SJSA1 (cell line): ENCODE measurements at regions not wholly inside any gene's neighbourhood (a gene's known extent, or its start where the extent isn't known, plus 50 kb on each side); places are given as distances from the start of the nearest gene placed in this dataset.

Experiments used
- DNase-seq, 2 experiments: peaks; one replicate each; pipeline ENCODE4 v3.0.0-alpha.2; 2015 to 2020; ENCODE audit warnings: low spot score in 2 of 2, low read depth in 1 of 2
- H3K27ac ChIP-seq: fragments of 250-450 bp; sonication (Bioruptor Pico); 2 replicates; pipeline ENCODE4 v1.5.1; 2020; ENCODE audit warnings: mild to moderate bottlenecking, moderate library complexity
- H3K27me3 ChIP-seq: fragments of 250-450 bp; sonication (Bioruptor Pico); replicated peaks from 2 replicates; pipeline ENCODE4 v1.5.1; 2020; ENCODE audit warnings: mild to moderate bottlenecking, moderate library complexity
- H3K36me3 ChIP-seq: fragments of 250-450 bp; sonication (Bioruptor Pico); 2 replicates; pipeline ENCODE4 v1.5.1; 2020; ENCODE audit warnings: mild to moderate bottlenecking
- H3K4me1 ChIP-seq: fragments of 250-450 bp; sonication (Bioruptor Pico); replicated peaks from 2 replicates; pipeline ENCODE4 v1.6.1; 2021; ENCODE audit warnings: mild to moderate bottlenecking
- H3K4me3 ChIP-seq: fragments of 250-450 bp; sonication (Bioruptor Pico); 2 replicates; pipeline ENCODE4 v1.5.1; 2020; ENCODE audit warnings: mild to moderate bottlenecking
- H3K9me3 ChIP-seq: fragments of 250-450 bp; sonication (Bioruptor Pico); replicated peaks from 2 replicates; pipeline ENCODE4 v1.5.1; 2020; ENCODE audit warnings: mild to moderate bottlenecking

DNA sequence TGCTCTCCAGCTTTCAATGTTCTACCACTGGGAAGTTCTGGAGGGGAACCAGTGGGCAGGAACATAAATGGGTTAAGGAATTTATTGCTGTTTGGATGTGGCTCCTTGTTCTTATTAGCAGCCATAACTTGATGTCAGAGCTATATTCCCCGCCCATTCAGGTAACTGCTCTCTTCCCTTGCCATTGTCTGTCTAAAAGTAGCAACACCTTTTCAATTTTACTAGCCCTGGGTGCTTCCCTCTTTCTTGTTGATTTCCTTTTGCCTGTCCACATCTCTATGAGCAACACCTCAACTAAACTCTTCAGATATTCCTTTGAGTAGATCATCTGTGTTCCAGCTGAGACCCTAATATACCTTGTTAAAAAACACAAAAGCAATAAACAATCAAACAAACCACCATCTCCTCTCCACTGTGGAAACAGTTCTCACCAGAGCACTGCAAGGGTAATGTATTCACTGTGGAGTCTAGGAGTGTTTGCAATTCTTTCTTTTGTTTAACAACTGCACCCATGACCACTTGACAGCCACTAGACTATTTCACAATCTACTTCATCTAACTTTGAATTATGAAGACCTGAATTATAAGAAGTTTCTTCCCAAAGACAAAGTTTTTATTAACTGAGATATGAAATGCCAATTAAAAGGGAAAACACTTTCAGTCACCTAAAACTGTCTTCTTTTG, 436.7 kb downstream of the IPMK start:
- no peak for DNase-seq
- Histone ChIP-seq H3K4me3 (no peak overlapping the region), H3K27me3 (no peaks in the 10 kb centered on the region), H3K4me1 (no peaks in the 10 kb centered on the region), H3K27ac (no peak overlapping the region), H3K9me3 (no peaks in the 10 kb centered on the region), H3K36me3 (no peaks in the 10 kb centered on the region)

DNA sequence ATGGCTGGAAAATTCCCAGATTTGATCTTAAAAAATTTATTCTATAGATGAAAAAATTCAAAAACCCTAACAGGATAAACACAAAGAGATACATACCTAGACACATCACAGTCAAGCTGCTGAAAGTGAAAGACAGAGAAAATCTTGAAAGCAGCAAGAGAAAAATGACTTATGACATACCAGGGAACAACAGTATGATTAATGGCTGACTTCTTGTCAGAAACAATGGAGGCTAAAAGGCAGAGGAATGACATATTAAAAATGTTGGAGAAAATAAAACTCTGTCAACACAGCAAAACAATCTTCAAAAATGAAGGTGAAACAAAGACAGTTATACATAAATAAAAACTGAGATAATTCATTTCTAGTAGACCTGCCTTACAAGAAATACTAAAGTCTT, 442.7 kb downstream of the IPMK start:
- H3K9me3 ChIP-seq, result no peaks in the 10 kb centered on the region
- no peak for DNase-seq
- H3K4me1 ChIP-seq, result no peaks in the 10 kb centered on the region
- no peaks in the 10 kb centered on the region for H3K36me3 ChIP-seq
- no peak overlapping the region for H3K27ac ChIP-seq
- no peaks in the 10 kb centered on the region for H3K27me3 ChIP-seq
- H3K4me3 ChIP-seq, result no peak overlapping the region

DNA sequence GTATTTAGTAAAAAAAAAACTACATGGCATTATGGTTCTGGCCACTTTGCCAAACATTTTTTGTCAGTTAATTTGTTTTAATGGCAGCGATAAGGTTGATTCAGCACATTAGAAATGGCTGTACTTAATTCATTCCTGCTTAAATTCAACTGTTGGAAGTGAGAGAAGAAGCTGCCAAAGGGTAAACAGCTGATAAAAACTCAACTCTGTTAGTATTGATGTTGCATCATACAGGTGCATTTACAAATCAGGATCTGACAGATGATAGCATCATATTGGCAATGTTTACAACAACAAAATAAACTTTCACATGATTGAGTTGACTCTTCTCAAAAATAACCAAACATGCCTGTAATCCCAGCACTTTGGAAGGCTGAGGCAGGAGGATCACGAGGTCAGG, 444.3 kb downstream of the IPMK start:
- H3K27me3 ChIP-seq, result no peaks in the 10 kb centered on the region
- no peaks in the 10 kb centered on the region for H3K4me1 ChIP-seq
- no peak overlapping the region for H3K4me3 ChIP-seq
- no peaks in the 10 kb centered on the region for H3K9me3 ChIP-seq
- no peaks in the 10 kb centered on the region for H3K36me3 ChIP-seq
- no peak overlapping the region for H3K27ac ChIP-seq
- no peak for DNase-seq

DNA sequence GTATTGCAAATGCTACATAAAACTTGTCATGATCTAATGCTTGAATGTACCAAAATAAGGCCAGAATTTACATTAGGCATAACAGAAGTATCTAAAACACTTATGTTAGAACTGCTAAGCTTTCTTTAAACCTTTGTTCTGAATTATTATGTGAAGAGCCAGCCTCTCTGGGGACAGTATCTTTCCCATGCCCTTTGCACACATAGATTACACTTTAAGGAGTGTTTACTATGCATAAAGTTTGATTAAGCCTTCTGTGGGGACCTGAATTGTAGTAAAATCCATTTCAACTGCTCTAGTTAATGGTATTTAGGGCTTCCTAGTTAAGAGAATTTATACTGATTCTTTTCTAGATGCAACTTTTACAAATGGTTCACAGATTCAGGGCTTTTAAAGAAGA, 444.7 kb downstream of the IPMK start:
- Histone ChIP-seq H3K36me3 (no peaks in the 10 kb centered on the region), H3K27ac (no peak overlapping the region), H3K9me3 (no peaks in the 10 kb centered on the region), H3K27me3 (no peaks in the 10 kb centered on the region), H3K4me1 (no peaks in the 10 kb centered on the region), H3K4me3 (no peak overlapping the region)
- no peak for DNase-seq

DNA sequence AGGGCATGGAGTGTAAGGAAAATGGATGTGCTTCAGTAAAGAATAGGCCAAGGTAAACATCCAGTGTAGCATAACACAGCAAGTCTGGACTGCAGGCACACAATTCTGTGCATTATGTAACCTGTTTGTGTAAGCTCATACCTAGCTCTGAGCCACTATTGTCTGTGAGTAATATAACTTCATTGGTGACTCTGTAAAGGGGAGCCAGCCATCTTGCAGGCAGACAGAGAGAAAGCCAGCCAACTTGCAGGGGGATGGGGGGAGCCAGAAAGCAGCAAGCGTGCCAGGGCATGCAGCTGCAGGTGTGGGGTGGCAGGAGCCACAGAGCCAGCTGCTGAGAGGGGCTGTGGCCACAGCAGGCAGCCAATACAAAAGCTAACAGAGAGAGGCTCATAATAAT, 449.2 kb downstream of the IPMK start:
- Histone ChIP-seq H3K27ac (no peak overlapping the region), H3K36me3 (no peaks in the 10 kb centered on the region), H3K27me3 (no peaks in the 10 kb centered on the region), H3K4me1 (no peaks in the 10 kb centered on the region), H3K4me3 (no peak overlapping the region), H3K9me3 (no peaks in the 10 kb centered on the region)
- no peak for DNase-seq

DNA sequence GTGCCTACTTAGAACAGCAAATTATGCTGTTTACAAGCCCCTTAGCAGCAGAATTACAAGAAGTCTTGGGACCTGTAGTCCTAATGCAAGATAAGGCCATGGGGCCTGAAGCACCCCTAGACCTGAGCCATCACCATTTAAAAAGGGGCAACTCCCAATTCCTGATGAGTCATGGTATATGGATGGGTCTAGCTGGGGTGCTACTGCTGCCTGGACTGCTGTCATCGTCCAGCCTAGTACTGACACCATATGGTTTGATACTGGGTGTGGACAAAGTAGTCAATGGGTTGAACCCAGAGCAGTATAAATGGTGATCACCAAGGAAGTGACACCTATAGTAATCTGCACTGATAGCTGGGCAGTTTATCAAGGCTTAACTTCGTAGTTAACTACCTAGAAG, 450.0 kb downstream of the IPMK start:
- no peaks in the 10 kb centered on the region for H3K36me3 ChIP-seq
- no peaks in the 10 kb centered on the region for H3K27me3 ChIP-seq
- no peak for DNase-seq
- H3K4me3 ChIP-seq, result no peak overlapping the region
- no peaks in the 10 kb centered on the region for H3K4me1 ChIP-seq
- H3K27ac ChIP-seq, result no peak overlapping the region
- H3K9me3 ChIP-seq, result no peaks in the 10 kb centered on the region

DNA sequence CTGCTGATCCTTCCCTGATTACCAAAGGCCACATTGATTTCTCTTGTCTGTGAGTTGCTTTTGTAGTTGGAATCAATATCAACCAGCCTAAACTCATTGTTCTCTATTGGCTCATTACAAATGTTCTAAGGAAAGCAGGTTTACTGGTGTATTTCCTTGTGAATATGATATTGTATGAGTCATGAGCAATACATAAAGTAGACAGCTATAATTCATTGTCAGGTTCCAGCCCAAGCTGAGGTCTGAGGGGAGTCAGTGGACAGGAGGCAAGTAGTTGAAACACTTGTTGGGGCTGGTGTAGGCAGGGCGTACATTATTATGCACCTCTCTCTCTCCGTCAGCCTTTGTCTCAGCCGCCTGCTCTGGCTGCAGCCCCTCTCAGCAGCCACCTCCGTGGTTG, 451.7 kb downstream of the IPMK start:
- Histone ChIP-seq H3K36me3 (no peaks in the 10 kb centered on the region), H3K4me3 (no peak overlapping the region), H3K27me3 (no peaks in the 10 kb centered on the region), H3K27ac (no peak overlapping the region), H3K4me1 (no peaks in the 10 kb centered on the region), H3K9me3 (no peaks in the 10 kb centered on the region)
- no peak for DNase-seq

DNA sequence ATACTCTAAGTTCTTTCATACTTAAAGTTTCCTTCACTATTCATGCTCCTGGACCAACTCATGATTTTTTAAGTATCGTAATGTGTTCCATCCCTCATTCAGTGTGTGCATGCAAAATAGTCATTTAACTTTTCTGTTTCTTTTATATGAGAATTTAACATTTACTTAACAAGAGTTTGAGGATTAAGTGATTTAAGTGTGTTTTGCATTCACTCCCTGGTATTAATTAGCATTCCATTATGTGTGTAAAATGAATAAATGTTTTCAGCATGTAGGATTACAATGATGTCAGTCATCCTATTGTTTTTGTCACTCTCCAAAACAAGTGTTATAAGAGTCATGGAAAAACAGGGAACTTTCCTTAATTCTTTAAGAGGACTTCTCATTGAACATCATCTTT, 457.7 kb downstream of the IPMK start:
- H3K4me3 ChIP-seq, result no peak overlapping the region
- H3K27me3 ChIP-seq, result 0 out of 2 replicates have a peak, but pooled peaks cover 2% of the 10 kb centered on the region
- H3K9me3 ChIP-seq, result no peaks in the 10 kb centered on the region
- H3K27ac ChIP-seq, result no peak overlapping the region
- H3K4me1 ChIP-seq, result no peaks in the 10 kb centered on the region
- DNase-seq, result no peak
- H3K36me3 ChIP-seq, result no peaks in the 10 kb centered on the region

DNA sequence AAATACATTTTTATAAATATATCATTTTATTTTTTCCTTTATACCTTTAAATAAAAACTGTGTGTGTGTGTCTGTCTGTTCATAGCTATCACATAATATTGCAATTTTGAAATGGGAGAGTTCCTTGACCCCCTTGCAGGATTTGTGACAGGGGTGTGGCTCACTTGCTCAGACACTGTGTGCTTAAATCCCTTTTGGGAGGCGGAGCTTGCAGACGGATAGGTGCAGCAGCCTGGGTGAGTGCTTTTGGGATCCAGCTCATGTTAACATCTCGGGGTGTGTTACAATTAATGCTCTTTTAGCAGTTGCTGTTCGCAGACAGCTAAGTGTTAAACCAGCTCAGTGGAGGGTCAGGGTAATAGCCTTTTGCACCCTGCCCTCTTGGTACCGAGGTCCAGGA, 459.8 kb downstream of the IPMK start:
- H3K4me3 ChIP-seq, result no peak overlapping the region
- H3K27me3 ChIP-seq, result 0 out of 2 replicates have a peak, but pooled peaks cover 6% of the 10 kb centered on the region
- H3K4me1 ChIP-seq, result no peaks in the 10 kb centered on the region
- H3K27ac ChIP-seq, result no peak overlapping the region
- H3K36me3 ChIP-seq, result no peaks in the 10 kb centered on the region
- H3K9me3 ChIP-seq, result no peaks in the 10 kb centered on the region
- no peak for DNase-seq

DNA sequence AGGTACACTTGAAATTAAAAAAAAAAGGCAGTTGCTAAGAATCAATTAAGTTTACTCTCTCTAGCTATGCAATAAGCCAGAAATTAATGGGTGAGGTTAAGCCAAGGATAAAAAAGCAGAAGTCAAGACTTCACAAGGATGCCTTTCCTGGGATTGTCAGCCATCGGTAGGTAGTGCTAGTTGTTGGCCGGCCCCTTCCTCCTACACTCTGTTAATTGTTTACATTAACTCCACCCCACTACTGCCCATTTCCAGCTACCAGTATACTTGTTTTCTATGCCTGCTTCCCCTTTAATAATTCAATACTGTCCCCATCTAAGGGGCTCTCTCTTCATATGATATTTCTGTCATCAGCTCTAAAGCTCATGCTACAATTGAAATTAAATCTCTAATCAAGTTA, 461.0 kb downstream of the IPMK start:
- Histone ChIP-seq H3K27ac (no peak overlapping the region), H3K4me3 (no peak overlapping the region), H3K4me1 (no peaks in the 10 kb centered on the region), H3K9me3 (no peaks in the 10 kb centered on the region), H3K36me3 (no peaks in the 10 kb centered on the region), H3K27me3 (0 out of 2 replicates have a peak, but pooled peaks cover 6% of the 10 kb centered on the region)
- no peak for DNase-seq

DNA sequence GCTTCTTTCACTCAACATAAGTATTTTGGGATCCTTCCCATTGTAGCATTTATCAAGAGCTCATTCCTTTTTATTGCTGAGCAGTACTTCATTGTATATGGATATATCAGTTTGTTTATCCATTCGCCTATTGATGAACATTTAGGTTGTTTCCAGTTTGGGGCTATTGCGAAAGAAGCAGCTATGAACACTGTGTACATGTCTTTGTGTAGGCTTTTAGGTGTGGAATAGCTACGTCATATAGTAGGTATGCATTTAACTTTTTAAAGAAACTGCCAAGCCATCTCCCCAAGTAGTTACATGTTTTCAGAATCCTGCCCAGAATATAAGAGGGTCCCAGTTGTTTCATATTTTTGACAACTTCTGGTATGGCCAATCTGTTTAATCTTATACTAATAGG, 468.1 kb downstream of the IPMK start:
- H3K9me3 ChIP-seq, result no peaks in the 10 kb centered on the region
- no peaks in the 10 kb centered on the region for H3K36me3 ChIP-seq
- H3K4me3 ChIP-seq, result no peak overlapping the region
- no peak for DNase-seq
- no peaks in the 10 kb centered on the region for H3K4me1 ChIP-seq
- H3K27me3 ChIP-seq, result peaks cover 11% of the 10 kb centered on the region; the same call in 1 of the 2 replicates
- no peak overlapping the region for H3K27ac ChIP-seq

DNA sequence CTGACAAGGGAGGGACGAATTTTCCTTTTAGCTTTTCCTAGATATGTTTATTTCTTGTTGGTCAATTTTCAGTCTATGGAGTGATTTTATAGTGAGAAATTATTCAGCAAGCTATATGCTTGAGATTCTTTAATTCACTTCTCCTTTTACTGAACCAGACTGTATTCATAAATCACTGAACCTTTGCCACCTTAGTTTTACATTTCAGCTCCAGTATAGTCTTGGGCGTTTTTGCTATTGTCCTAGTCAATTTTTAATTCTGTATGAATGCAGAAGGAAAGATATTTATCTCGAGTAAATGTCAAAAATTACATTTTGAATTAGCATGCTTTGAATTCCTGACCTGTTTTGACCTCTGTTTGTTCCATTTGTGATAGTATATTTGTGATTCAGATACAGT, 468.9 kb downstream of the IPMK start:
- no peak for DNase-seq
- peaks cover 11% of the 10 kb centered on the region; the same call in 1 of the 2 replicates for H3K27me3 ChIP-seq
- no peaks in the 10 kb centered on the region for H3K9me3 ChIP-seq
- H3K36me3 ChIP-seq, result no peaks in the 10 kb centered on the region
- no peak overlapping the region for H3K4me3 ChIP-seq
- H3K4me1 ChIP-seq, result no peaks in the 10 kb centered on the region
- H3K27ac ChIP-seq, result no peak overlapping the region

DNA sequence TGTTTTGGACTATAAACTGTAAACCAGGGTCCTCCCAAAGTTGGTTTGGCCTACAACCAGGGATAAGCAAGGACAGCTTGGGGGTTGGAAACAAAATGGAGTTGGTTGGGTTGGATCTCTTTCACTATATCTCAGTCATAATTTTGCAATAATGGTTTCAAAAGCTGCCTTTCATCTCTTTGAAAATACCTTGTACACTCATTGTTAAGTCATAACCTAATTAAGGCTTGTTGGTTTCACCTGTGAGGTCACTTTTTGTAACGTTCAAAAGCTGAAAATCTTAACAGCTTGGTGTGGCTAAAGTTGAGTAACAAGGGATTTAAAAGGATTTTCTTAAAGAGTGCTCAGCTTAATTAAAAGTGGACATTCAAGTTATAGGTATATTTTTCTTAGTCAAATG, 476.1 kb downstream of the IPMK start:
- Histone ChIP-seq H3K36me3 (no peaks in the 10 kb centered on the region), H3K9me3 (no peaks in the 10 kb centered on the region), H3K27ac (no peak overlapping the region), H3K4me3 (no peak overlapping the region), H3K4me1 (no peaks in the 10 kb centered on the region), H3K27me3 (peaks cover 3% of the 10 kb centered on the region; the same call in 1 of the 2 replicates)
- DNase-seq, result no peak

DNA sequence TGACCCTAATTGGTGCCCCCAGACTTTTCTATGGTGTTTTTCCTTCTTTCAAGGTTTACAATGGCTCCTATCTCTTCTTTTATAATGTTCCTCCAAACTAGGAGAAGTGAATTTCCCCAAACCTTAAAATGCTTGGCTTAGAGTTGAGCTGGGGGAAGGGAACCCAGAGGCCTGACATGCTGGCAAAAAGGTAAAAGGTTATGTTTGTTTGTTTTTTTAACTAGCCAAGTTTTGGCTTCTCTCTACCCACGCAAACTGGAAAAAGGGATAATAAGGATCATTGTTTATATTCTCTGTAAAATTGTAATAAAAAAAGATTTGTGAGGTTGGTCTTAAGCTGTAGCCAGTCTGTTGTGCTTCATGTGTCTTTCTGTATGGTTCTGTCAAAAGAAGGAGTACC, 477.0 kb downstream of the IPMK start:
- H3K36me3 ChIP-seq, result no peaks in the 10 kb centered on the region
- no peak for DNase-seq
- no peaks in the 10 kb centered on the region for H3K9me3 ChIP-seq
- H3K4me3 ChIP-seq, result no peak overlapping the region
- H3K27me3 ChIP-seq, result peaks cover 3% of the 10 kb centered on the region; the same call in 1 of the 2 replicates
- H3K4me1 ChIP-seq, result no peaks in the 10 kb centered on the region
- H3K27ac ChIP-seq, result no peak overlapping the region

DNA sequence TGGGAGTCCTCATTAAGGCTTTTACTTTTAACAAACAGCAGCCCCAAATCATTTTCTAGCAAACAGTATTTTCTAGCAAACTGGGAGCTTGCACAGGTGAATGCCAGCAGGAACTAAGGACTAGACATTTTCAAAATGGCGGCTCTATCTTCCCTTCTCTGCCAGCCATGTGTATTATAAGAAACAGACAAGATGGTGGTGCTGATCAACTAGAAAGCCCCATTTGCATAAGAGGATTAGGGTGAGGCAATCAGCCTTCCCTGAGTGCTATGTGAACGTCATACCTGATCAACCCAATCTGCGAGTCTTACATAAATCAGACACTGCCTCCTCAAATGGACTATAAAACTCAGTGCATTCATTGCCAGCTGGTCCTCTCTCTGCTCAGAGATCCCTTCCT, 479.6 kb downstream of the IPMK start:
- Histone ChIP-seq H3K4me3 (no peak overlapping the region), H3K4me1 (no peaks in the 10 kb centered on the region), H3K27me3 (peaks cover 3% of the 10 kb centered on the region; the same call in 1 of the 2 replicates), H3K36me3 (no peaks in the 10 kb centered on the region), H3K27ac (no peak overlapping the region), H3K9me3 (no peaks in the 10 kb centered on the region)
- DNase-seq, result no peak
